ENCODE measurements at regions not wholly inside any gene's neighbourhood (a gene's known extent, or its start where the extent isn't known, plus 50 kb on each side); places are given as distances from the start of the nearest gene placed in this dataset.

GRCh38 chr6:167721291-167721690 is 105.4 kb upstream of the AFDN start:
- no peak overlapping the region for H2AK9ac ChIP-seq (replicated peaks; ENCODE audit: low read depth, low read length, poor library complexity)
- no peak overlapping the region for H3K18ac ChIP-seq (ENCODE audit: low read depth, low read length)
- intact Hi-C loops (cut with micrococcal nuclease) (no loop called here), in situ Hi-C loops (cut with MboI; ENCODE audit: low sequenced_read_pairs) (no loop called here), dilution Hi-C loops (cut with HindIII; ENCODE audit: low sequenced_read_pairs, unreplicated experiment) (no loop called here)
- H3K23ac ChIP-seq (ENCODE audit: low read depth, low read length), result no peak overlapping the region
- H3K4me1 ChIP-seq (ENCODE audit: control insufficient read depth, insufficient read depth, low read length), result no peaks in the 10 kb centered on the region
- no peak overlapping the region for H2BK5ac ChIP-seq (ENCODE audit: low read depth, low read length, poor library complexity, severe bottlenecking)
- TF ChIP-seq CHD1 (IDR thresholded peaks at IDR 0.05; ENCODE audit: low read depth, low read length) (no peak), USF2 (IDR thresholded peaks at IDR 0.05; ENCODE audit: low read depth, low read length) (no peak)
- no peaks in the 10 kb centered on the region for H3K27me3 ChIP-seq (ENCODE audit: control insufficient read depth, insufficient read depth, low read length)
- CTCF ChIA-PET, result no interaction called here
- no TSS peak for BruUV-seq (replicated peaks)
- ATAC-seq (ENCODE audit: low read depth), result no peak
- H4K8ac ChIP-seq (ENCODE audit: low read depth in 2 of 2, low read length in 2 of 2), result no peak overlapping the region
- no peaks in the 10 kb centered on the region for H3K79me1 ChIP-seq (ENCODE audit: low read depth in 1 of 2, low read length in 2 of 2)
- H2AK5ac ChIP-seq (ENCODE audit: low read depth, low read length), result no peak overlapping the region
- H4K5ac ChIP-seq (ENCODE audit: low read depth, low read length), result no peak overlapping the region
- H3K4me3 ChIP-seq (ENCODE audit: insufficient read depth, low read depth, low read length), result no peak overlapping the region
- H2BK20ac ChIP-seq (ENCODE audit: low read depth, low read length), result no peak overlapping the region
- no peak overlapping the region for H4K91ac ChIP-seq (ENCODE audit: insufficient read depth, low read depth, low read length)
- H3K9ac ChIP-seq (ENCODE audit: low read depth, low read length), result no peak overlapping the region
- POLR2A ChIA-PET (ENCODE audit: unreplicated experiment), result no interaction called here
- H3K56ac ChIP-seq (ENCODE audit: extremely low read depth, insufficient read depth, low read length), result no peak overlapping the region
- H4K20me1 ChIP-seq (ENCODE audit: insufficient read depth, low read length), result no peaks in the 10 kb centered on the region
- H3K27ac ChIP-seq (ENCODE audit: insufficient read depth, low read length), result no peak overlapping the region
- no peak overlapping the region for H2AFZ ChIP-seq (replicated peaks; ENCODE audit: low read length, poor library complexity)
- peaks cover 41% of the 10 kb centered on the region for H3K9me3 ChIP-seq (ENCODE audit: control insufficient read depth, insufficient read depth, low read length)
- no peak overlapping the region for H2BK15ac ChIP-seq (ENCODE audit: low read depth, low read length)
- no peaks in the 10 kb centered on the region for H3K36me3 ChIP-seq (ENCODE audit: control insufficient read depth, insufficient read depth, low read length)
- no peak overlapping the region for H3K4me2 ChIP-seq (ENCODE audit: low read depth, low read length)
- DNase-seq, result no peak
- H3K14ac ChIP-seq (replicated peaks; ENCODE audit: low read depth, low read length), result no peak overlapping the region
- no peak overlapping the region for H3K4ac ChIP-seq (ENCODE audit: low read depth, low read length)
- H2BK120ac ChIP-seq (ENCODE audit: low read depth, low read length), result no peak overlapping the region
- WGBS, 2 experiments (ENCODE audit: extremely low coverage in 2 of 2, insufficient read length in 1 of 2), result 73% methylated on average over 4 of the region's 10 CpGs; no CpG with 5 or more reads in 1 of the 2 experiments
- no peaks in the 10 kb centered on the region for H3K9me1 ChIP-seq (ENCODE audit: insufficient read depth, low read length)

Measured in IMR-90 (cell line).